GM18867 (cell line): ENCODE measurements at regions not wholly inside any gene's neighbourhood (a gene's known extent, or its start where the extent isn't known, plus 50 kb on each side); places are given as distances from the start of the nearest gene placed in this dataset.

ENCODE experiments used
- ATAC-seq: cut with Tn5 transposase; IDR thresholded peaks from one replicate; pipeline ENCODE4 v1.9.1; 2021; ENCODE audit warnings: mild to moderate bottlenecking, moderate library complexity; ENCODE audit not compliant: unreplicated experiment

DNA sequence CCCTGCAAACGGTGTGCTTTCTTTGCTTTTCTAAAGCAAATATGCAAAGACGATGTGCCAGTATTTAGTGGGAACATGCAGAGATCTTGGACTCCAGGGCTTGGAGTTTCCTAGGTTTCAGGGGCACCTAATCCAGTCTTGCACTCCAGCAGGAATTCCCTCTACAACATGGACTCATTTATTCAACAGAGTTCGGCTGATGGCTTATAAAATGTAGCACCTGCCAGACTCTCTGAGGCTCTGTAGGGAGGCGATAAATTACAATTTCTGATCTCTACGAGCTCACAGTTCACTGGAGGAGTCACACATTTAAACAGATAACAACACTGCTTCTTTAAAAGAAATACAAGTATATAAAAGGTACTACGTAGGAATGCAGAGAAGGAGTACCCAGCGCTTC, 143.7 kb downstream of the FGF9 start:
- no peak for ATAC-seq

DNA sequence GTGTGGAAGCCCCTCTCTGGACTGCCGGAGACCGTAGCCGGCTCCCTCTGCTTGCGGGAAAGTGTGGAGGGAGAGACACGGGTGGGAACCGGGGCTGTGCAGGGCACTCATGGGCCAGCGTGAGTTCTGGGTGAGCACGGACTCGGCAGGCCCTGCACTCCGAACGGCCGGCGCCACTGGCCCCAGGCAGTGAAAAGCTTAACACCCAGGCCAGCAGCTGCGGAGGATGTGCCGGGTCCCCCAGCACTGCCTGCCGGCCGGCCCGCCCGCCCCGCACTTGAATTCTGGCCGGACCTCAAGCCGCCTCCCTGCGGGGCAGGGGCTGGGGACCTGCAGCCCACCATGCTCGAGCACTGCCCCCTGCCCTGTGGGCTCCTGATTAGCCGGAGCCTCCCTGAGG, 147.0 kb downstream of the FGF9 start:
- no peak for ATAC-seq

DNA sequence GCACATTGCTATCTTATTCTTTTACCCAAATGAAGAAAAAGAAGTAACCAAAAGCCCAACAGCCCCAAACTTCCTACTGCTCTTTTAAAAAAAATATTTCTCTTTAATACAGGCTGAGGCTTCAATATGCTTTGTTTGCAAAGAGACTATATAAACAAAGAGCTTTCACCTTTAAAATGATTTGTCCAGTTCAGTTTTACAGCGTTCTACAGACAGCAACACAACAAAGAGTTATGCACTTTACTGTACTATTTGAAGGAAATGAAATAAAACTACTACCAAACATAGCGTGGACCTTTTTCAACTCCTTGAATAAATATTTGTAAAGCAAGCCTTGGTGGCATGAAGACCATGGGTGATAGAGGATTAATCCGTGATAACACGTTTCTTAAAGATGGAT, 151.2 kb downstream of the FGF9 start:
- no peak for ATAC-seq

DNA sequence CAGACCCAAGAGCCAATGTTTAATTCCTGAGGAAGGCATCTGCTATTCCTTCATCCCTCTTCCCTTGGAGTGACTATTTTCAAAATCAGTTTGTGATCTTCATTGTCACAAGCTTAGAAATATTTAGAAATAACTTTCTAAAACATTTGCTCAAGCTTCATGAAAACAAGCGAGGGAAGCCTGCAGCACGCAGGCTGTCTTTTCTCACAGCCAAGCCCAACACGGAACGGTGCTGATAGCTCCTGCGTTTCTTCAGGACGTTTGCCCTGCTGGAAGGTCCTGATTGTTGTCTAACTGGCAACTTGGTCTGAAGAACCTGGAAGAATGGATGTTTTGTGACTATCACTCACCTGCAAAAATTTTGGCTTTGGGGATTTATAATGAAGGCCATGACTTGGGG, 152.5 kb downstream of the FGF9 start:
- no peak for ATAC-seq

DNA sequence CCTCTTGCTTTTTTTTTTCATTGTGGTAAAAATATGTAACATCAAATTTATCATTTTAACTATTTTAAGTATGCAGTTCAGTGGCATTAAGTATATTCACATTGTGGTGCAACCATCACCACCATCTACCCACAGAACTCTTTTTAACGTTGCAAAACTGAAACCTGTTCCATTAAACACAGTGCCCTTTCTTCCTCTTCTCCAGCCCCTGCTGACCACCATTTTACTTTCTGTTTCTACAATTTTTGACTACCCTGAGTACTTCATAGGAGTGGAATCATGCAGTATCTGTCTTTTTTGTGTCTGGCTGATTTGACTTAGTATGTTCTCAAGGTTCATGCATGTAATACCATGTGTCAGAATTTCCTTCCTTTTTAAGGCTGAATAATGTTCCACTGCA, 153.1 kb downstream of the FGF9 start:
- peak; percentile 87 for ATAC-seq

DNA sequence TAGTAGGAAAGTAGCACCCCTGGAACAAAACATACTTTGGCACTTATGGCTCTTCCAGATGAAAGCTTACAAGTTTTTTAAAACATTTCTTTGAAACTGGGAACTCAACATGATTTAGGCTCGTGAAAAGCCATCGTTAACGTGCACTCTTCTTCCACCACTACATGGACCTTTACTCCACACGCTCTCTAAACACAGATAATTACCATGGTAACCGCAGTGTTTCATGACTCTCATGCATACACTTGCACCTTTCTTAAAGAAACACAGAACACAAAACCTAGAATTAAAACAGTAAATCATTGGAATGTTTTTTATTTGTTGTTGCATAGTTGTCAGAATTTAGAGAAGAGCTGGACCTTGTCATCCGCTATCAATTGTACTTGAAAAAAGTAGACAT, 154.3 kb downstream of the FGF9 start:
- no peak for ATAC-seq

DNA sequence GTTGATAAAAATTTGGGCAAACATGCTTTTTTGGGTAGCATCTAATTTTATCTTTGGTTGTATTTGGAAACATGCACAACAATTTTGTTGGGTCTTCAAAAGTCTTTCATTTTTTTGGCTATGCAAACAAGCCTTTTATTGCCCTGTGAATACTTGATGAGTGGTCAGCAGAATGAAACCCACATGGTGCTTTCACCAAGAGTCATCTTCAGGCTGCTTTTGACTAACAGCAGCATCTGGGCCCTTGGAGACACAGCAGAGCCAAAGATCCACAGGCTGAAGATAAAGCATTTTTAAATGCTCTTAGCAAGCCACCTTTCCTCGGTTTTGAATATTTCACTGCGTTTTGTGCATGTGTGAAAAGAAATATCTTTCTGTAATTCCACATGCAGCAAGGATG, 154.9 kb downstream of the FGF9 start:
- no peak for ATAC-seq

DNA sequence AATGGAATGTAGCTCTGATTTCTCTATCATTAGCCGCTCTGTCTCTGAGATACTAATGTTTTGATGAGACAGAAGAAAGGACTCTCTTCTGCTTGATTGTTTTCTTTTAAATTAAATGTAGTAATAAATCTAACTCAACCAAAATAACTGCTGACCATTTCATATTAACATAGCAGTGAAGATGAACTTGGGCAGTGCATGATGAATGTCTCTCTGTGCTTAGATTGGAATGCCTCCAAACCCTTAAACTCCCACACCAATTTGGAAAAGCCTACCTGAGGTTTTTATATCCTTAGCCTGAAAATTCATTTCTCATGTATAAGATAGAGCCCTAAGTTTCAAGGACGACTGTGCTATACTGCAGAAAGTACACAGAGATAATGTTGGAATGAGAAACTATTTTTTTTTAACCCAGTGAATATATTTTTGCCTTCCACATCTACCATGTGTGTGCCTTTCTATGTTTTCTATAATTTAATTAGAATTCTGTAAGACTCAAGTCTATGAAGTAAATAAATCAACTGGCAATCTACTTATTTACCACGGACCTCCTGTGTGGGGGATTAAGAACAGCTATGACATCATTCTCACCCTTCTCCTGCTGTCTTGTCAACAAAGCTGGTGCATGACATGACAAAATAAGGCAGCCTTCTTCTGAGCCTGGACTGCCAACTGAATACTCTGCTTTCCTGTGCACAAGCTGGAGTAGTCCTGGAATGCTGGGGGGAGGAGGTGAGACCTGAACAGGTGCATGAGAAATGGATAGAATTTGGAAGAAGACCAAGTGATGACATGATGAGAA, 155.5 kb downstream of the FGF9 start:
- ATAC-seq = no peak

DNA sequence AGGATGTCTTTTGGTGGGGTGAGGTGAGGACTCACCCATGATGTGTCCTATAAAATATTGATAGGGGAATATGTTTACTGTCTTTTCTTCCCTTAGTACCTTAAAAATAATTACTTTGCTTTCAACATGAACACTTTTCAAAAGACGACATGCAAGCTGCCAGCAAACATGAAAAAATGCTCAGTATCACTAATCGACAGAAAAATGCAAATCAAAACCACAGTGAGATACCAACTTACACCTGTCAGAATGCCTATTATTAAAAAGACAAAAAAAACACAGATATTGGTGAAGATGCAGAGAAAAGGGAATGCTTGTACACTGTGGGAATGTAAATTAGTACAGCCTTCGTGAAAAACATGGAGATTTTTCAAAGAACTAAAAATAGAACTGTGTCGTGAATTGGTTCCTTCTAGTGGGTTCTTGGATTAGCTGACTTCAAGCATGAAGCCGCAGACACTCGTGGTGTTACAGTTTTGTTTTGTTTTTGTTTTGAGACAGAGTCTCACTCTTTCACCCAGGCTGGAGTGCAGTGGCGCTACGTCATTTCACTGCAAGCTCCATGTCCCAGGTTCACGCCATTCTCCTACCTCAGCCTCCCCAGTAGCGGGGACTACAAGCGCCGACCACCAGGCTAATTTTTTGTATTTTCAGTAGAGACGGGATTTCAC, 160.9 kb downstream of the FGF9 start:
- ATAC-seq = peak; percentile 81

DNA sequence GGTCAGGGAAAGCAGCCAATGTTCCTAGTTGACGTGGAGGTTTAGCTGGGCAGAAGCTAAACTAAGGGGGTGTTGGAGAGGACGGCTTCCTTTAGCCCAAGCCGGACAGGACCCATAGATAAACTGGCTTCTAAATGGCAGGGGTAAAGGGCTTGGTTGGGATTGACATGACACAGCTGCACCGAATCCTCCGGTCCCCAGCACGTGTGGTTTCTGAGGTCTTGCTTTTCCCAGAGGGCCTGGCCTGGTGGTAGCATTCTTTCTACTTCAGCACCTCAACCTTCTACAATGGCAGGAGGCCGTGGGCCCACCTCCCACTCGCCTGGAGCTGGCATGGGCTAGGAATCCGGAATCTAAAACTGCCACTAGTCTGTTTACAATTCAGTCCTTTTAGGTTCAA, 163.0 kb downstream of the FGF9 start:
- no peak for ATAC-seq

DNA sequence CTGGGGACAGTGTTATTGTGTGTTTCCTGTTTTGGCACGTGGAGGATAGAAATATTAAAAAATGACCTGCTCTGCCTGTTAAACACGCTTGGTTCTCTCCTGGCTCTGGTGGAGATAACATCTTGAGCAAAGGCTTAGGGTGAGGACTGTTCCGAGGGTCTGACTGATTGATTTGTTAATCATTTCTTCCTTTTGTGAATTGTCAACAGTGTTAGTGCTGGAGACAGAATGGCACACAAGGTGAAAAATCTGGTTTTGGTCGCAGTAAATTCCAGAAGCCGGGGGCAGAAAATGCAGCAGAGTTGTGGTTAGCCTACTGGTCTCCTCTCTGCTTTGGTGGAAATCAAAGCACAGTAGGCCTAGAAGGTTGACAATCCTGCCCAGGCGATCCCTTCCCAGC, 163.6 kb downstream of the FGF9 start:
- no peak for ATAC-seq

DNA sequence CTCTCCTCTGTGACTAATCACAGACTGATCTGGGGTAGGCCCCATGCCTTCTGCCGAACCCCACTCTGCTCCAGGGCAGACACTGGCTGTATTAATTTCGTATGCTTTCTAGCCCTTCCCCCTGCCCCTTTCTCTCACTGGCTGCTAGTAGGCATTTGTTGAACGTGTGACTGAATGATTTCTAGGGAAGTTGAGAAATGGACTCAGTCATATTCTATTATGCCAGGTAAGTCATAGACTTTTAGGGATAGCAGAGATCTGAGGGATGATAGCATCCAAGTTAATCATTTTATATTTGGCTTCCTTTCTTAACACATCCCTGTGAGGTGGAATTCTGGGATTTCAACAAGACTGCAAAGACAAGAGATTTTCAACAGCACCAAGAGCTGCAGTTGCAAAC, 166.4 kb downstream of the FGF9 start:
- ATAC-seq = no peak

DNA sequence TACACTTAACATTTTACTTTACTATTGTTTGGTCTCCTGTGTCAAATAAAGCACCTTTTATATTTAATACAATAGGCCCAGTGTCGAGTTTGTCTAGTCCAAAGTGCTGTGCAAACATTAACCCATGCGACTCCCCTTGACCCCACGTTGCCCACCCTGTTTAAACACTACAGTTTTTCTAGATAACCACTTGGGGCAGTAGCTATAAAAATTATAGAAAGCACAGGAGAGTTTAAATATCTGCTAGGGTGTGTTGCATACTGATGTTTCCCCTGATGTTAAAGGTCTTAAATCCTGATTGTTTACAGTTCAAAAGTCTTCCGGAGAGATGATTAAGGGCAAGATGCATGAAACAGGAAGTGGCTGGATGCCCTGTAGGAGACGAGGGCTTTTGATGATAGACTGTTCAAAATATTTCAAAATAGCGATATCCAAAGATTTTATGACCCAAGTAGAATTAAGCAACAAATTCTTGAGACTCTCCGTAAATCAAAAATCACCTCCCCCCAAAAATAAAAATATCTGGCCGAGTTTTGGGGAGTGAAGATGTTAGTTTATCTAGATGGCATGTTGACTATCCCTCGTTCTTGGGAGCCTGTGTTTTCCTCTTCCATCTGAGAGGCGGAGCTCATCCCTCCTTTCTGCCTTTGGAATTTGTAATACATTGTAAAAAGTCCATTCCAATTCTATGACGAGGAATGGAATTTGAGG, 167.1 kb downstream of the FGF9 start:
- ATAC-seq = no peak

DNA sequence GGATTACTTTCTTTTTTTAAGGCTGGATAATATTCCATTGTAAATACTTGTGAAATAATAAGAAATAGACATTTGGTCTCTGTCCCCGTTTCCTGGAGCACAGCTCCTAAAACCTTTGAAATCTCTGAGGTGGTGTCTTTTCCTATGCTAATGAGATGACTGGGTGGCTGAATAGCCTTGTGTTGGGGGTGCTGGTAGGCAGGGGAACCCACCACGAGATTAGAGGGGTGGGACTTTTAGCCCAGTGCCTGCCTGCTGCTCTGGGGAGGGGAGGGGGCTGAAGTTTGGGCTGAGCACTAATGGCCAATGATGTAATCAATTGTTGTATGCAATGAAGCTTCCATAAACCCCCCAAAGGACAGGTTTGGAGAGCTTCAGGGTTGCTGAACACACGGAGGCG, 175.7 kb downstream of the FGF9 start:
- no peak for ATAC-seq

DNA sequence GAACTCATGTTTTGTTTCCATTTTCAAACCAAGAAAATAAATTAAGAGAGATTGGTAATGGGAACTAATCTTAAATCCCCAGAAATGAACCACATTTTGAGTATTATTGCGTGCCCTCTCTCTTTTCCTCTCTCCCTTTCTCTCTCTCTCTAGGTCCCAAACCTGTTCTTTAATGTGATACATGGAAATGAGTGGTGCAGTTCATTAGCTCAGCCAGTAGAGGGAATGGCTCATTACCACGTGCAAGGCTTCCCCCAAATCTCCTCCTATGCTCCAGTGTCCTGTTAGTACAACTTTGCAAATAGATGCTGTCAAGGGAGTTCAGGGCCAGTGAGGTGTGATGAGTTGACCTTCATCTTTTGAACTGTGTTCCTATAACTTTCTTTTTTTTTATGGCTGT, 178.4 kb downstream of the FGF9 start:
- peak; percentile 95 for ATAC-seq

DNA sequence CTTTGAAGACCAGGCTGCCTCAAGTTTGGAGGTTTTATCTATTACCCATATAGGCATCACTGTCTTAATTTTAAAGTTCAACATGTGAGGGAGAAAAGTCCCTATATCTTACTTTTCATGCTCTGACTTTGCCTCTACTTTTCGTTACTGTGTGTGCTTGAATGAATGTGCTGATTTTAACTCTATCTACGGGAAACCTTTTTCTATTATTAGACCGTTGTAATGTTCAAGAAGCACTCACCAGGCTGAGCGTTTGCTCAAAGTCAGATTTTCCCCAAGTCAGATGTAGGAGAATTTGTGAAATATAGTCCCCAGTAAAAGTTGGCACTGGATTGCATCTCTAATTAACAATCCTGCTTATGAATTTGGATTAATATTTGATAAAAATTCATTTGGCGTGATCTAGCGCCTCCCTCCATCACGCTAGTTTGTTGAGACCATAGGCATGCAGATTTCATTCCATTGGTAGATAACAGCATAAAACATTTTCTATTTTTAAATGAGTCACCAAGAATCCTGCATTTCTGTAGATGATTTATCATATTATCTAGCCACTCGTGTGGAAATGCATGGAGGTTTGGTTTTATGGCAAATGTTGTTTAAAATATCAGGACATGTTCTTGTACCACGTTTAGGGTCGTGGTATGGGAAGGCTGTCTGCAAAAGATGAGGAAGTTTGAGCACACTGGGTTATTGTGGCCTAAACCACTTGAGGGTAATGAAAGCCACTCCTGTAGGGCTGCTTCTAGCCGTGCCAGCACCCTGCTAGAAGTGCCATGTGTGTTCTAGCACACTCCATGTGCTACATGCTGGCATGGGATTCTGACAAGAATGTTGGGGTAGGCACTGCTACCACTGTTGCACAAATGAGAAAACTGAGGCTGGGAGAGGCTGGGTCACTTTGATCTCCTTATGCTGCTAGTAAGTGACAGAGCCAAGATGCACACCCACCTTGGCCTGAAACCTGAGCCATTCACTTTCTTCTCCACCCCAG, 179.4 kb downstream of the FGF9 start:
- ATAC-seq = no peak

DNA sequence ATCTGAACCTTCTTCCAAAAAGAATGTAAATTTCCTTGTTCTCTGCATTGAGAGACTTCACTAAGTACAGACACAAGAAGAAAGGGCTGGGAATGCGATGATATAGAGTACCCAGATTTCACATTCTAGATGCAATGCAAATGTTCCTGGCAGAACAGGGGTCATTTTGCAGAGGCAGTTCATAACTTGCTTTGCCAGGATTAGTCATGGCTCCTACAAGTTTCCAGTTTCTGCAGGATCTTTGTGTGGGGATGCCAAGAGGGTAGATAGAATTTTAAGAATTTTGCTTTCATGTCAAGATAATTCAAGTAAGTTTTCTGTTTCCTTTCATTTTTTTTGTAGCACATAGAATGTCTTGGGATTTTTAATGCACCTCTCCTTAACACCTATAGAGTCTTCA, 181.2 kb downstream of the FGF9 start:
- ATAC-seq = no peak

DNA sequence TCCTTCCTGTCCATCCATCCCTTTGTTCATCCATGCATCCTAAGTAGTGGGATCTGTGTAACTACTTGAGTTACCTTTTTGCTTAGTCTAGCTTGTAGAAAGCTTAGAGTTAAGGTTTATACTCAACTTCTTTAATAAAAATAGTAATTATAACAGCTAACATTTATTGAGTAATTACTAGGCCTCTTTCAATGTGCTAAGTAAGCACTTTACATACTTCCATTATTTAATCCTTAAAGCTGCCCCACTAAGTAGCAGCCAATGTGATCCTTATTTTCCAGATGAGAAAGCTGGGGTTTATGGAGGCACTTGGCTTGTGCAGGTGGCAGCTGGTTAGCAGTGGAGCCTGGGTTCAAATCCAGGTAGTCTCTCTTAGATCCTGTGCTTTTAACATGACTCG, 182.9 kb downstream of the FGF9 start:
- ATAC-seq = no peak

DNA sequence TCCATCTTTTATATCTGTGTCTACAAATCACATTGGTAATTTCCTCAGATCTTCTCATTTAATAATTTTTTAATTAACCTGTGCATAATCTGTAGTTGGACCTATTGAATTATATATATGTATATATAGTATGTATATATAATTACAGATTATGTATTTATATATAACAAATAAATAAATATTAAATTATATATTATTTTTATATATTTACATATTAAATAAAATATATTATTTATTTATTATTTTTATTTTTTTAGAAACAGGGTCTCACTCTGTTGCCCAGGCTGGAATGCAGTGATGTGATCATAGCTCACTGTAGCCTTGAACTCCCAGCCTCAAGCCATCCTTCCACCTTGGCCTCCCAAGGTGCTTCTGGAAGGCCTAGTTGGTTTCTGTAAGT, 197.9 kb downstream of the FGF9 start:
- no peak for ATAC-seq

DNA sequence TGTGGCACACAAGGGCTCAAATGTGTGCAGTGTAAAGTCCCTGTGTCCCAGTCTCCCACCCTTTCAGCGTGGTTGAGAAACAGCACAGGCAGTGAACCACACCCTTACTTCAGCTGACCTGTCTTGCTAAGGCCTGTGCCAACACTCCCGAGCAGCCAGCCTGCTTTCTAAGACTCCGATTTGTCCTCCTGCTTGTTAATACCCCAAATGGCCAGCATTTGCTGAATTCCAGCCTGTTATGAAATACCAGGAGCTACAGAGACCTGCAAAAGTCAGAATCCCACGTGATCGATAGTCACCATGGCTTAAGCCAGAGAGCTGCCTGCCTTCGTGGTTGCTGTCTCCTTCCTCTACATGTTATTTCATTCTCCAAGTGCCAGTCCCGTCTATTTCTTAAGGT, 200.5 kb downstream of the FGF9 start:
- ATAC-seq = no peak

DNA sequence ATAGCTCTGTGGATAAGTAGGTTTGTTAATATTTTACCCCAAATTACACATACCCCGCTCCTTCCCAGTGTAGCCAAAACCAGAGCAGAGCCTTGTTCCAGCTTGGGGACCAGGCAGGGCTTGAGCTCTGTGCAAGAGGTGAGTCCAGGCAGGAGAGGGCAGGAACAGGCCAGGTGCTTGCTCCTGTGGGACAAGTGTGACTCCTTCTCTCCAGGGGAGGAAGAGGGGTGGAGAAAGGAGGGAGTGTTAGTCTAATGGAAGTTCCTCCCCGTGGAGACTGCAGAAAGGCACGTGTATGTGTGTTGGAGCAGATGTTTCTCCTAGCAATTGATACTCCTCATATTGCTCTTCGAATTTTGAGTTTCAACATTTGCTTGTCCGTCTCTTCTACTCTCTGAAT, 201.0 kb downstream of the FGF9 start:
- no peak for ATAC-seq
